GM12874 (cell line): ENCODE measurements at regions not wholly inside any gene's neighbourhood (a gene's known extent, or its start where the extent isn't known, plus 50 kb on each side); places are given as distances from the start of the nearest gene placed in this dataset.

Experiments
- TF ChIP-seq, protein P1 (sequence below): IDR thresholded peaks from 2 replicates; pipeline ENCODE4 v1.5.1; 2011; ENCODE audit warnings: low read depth, mild to moderate bottlenecking, control low read depth, low read length, moderate library complexity; ENCODE audit not compliant: insufficient read depth

DNA sequence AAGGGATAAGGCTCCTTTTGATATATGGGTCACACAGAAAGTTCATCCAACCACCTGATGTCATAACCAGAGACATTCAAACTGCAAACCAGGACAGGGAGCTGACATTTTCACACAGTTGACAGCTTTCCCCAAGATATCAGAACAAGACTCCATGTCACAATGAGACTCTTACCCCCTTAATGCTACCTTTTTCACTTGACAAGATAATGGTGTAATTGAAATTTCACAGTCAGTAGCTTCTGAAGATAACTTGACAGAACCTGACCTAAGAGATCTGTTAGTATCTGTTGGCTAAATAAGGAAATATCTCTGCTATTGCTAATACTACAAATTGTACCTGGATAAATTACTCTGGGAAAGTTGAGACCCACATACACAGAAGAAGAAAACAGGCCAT lies 187.3 kb downstream of the C12orf50 start:
- TF ChIP-seq, protein P1, sequence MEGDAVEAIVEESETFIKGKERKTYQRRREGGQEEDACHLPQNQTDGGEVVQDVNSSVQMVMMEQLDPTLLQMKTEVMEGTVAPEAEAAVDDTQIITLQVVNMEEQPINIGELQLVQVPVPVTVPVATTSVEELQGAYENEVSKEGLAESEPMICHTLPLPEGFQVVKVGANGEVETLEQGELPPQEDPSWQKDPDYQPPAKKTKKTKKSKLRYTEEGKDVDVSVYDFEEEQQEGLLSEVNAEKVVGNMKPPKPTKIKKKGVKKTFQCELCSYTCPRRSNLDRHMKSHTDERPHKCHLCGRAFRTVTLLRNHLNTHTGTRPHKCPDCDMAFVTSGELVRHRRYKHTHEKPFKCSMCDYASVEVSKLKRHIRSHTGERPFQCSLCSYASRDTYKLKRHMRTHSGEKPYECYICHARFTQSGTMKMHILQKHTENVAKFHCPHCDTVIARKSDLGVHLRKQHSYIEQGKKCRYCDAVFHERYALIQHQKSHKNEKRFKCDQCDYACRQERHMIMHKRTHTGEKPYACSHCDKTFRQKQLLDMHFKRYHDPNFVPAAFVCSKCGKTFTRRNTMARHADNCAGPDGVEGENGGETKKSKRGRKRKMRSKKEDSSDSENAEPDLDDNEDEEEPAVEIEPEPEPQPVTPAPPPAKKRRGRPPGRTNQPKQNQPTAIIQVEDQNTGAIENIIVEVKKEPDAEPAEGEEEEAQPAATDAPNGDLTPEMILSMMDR = no peak

GRCh38 chr12:87836190-87836589 lies 193.0 kb downstream of the C12orf50 start:
- TF ChIP-seq, protein P1 = no peak

- TF ChIP-seq, protein P1 = no peak
These were observed 200.7 kb downstream of the C12orf50 start for GRCh38 chr12:87828382-87828973.

- TF ChIP-seq, protein P1 = no peak
These were observed 201.4 kb downstream of the C12orf50 start for GRCh38 chr12:87827638-87828264.

DNA sequence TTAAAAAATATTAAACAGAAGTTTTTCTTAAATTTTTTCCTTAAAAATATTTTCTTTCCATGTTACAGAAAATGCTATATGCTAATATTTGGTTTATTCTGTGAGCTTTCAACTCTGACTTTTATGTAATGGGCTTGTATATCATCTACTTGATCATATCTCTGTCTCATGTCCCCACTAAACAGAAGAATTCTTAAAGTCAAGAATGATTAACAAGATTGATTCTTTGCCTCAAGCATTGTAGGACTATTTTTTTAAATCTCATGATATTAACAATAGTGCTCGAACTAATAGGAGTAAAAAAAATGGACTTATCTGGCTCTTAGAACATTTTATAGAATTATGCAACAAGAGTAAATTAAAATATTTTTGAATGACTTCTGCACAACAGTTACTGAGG lies 206.3 kb downstream of the C12orf50 start:
- TF ChIP-seq, protein P1 = no peak

- TF ChIP-seq, protein P1 = no peak
These were observed 208.5 kb downstream of the C12orf50 start for GRCh38 chr12:87820524-87821202.

DNA sequence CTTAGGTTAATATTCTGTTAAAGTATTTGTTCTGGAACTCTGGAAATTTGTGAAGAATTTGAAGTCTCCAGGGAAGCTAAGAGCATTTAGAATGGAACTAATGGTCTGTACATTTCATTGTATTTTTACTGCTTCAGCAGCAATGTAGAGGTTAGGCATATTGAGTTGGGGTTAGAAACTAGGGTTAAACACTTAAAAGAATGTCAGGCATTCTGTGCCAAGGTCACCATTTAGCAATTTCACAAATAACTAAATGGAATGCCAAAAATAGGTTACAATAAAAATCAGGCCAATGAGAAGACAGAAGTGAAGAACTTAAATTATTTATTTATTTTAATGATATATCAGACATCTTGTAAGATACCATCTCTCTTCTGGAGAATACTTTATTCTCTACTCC lies 210.8 kb downstream of the C12orf50 start:
- TF ChIP-seq, protein P1 = no peak
